ENCODE measurements at regions not wholly inside any gene's neighbourhood (a gene's known extent, or its start where the extent isn't known, plus 50 kb on each side); places are given as distances from the start of the nearest gene placed in this dataset.

- TF ChIP-seq CREB1 (CRISPR knock-in tag; IDR thresholded peaks at IDR 0.05; ENCODE audit: low read depth) (no peak), EZH2 (IDR thresholded peaks at IDR 0.05; ENCODE audit: low read depth, unreplicated experiment) (no peak), CTCF (conservative IDR thresholded peaks at IDR 0.05; ENCODE audit: low read depth in 2 of 2) (no peak), REST (IDR thresholded peaks at IDR 0.05; ENCODE audit: unreplicated experiment) (no peak), POLR2AphosphoS5 (IDR thresholded peaks at IDR 0.05; ENCODE audit: low read depth) (no peak)
Observed at GRCh38 chr2:156907806-156908205, 349.7 kb upstream of the GALNT5 start.
